ENCODE measurements at regions not wholly inside any gene's neighbourhood (a gene's known extent, or its start where the extent isn't known, plus 50 kb on each side); places are given as distances from the start of the nearest gene placed in this dataset.

DNA sequence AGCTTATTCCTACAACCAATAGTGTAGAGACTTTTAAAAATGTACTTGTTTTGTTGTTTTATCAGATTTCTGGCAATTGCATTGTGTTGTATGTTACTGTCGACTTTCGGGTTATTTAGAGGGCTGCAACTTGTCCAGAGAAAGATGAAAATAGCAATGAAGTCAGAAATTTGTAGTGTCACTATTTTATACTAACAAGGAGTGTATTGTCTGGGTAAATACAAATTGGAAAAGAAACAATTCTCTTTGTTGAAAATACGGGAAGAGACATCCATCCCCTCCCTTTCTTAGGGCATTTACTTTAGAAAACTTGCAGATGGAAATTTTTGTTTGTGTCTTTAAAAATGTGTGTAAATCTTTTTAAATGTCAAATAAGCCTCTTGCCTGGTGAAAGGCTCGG is 792.0 kb downstream of the PCDH18 start:
- DNase-seq = no peak

DNA sequence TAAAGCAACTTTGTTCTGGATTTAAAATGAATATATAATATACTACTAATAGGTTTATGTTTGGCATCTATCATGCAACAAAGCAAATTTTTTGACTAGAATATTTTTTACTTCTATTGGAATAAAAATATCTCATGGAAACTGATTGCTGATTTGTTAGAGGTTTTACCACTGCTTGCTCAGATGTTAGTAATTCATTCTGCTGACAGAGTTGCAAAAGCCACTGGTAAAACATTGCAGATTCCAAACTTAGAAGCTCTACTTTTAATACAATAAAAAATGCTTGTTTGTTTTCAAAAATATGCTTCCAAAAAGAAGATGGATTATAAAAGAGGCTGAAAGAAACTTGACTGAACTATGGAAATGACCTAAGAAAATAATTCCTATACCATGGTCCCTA is 795.2 kb downstream of the PCDH18 start:
- no peak for DNase-seq

DNA sequence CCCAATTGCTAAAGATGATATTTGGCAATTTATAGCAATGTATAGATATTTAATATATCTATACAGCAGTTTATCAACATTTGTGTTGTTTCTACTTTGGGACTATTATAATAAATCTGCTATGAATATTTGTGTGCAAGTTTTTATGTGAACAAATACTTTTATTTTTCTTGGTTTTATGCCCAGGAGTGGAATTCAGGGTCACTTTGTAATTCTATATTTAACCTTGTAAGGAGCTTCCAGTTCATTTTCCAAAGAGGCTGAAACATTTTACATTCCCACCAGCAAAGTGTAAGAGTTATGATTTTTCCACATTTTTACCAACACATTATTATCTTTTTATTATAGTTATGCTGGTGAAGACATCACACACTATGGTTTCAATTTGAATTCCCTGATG is 801.3 kb downstream of the PCDH18 start:
- no peak for DNase-seq

DNA sequence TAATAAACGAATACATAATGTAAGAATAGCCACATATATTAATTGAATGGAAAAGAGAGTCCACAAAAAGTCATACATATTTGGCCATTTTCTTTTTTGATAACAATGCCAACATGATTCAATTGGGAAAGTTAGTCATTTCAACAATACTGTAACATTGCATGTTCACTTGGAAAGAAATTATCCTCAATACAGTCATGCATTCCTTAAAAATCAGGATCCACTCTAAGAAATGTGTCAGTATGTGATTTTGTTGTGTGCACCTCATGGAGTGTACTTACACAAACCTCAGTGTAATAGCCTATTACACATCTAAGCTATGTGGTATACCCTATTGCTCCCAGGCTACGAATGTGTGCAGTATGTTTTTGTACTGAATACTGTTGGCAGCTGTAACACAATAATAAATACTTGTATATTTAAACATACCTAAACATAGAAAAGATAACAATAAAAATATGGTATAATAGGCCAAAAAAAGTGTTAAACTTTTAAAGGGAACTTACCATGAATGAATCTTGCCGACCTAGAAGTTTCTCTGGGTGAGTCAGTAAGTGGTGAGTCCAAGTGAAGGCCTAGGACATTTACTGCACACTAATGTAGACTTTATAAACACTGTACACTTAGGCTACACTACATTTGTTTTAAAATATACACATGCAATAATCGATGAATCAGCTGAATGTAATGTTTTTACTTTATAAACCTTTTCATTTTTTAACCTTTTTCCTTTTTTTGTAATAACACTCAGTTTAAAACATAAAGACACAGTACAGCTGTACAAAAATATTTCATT is 806.8 kb downstream of the PCDH18 start:
- no peak for DNase-seq

DNA sequence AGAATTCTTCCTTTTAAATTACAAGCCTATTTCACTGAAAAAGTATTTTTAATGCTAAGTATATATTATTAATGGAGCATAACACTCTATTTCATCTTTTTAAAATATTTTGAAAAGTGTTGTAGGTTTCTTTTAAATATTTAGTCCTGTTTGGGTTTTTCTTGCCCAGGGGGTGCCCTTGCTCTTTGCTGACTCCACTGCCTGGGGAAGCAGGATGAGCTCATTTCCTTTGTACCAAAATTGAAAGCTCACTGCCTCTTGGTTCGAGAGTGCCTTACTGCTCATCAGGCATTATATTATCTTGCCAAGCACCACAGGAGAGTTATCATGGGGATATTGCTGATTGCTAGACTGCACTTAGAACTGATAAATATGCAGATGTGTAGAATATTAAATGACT is 819.2 kb downstream of the PCDH18 start:
- DNase-seq = no peak

DNA sequence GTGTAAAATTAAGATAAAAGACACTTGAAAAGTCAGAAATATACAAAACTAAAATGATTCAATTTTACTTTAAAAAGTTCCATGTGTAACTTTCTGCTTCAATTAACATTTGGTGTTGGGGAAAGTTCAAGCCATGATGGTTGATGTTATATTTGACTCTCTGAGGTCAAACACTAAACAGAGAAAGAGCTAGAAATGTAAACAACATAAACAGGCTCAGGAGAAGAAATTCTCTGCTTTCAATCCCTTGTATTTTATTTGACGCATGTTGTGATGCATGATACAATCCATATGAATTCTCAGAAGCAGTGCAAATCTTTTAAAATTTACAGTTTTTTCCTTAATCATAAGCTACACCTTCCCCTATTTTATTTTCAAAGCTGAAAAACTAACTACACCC is 822.4 kb downstream of the PCDH18 start:
- DNase-seq = no peak

DNA sequence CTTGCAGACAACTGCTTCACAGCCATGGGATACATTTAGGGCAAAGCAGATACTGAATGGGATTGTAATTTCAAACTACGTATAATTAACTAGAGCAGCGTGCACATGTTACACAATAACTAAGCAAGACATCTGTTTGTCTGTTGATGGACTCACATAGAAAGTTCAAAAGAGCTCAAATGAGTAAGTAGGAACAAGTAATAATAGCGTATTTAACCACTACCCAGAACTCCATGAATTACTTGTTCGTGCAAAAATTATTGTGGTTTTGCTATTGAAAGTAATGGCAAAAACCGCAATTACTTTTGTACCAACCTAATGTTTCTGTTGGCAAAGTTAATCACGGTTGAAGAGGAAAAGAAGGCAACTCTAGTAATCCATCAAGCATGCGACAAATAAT is 825.4 kb downstream of the PCDH18 start:
- DNase-seq = no peak

DNA sequence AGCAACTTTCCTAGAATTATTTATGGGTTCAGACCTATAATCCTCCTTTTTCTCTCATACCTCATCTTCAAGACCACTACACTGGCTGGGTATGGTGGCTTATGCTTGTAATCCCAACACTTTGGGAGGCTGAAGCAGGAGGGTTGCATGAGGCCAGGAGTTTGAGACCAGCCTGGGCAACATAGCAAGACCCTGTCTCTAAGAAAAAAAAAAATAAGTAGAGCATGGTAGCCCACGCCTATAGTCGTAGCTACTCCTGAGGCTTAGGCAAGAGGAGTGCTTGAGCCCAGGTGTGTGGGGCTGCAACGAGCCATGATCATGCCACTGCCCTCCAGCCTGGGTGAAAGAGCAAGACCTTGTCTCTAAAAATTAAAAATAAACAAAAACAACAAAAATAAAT is 832.4 kb downstream of the PCDH18 start:
- DNase-seq = no peak

DNA sequence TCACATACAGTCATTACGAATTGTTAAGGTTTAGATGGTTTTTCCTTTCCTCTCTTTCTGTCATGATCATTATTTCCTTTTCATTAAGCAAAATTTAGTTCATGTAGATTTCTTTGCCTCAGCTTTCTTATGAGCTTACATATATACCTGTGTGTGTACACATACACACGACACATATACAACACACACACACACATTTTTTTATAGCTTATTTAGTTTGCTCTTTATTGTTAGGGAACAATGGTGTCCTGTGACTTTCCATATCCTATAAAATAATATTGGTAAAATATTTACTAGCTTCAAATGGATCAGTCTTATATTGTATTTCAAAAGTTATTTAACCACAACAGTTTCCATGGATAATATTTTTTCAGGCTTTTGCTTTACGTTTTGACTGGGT is 840.7 kb downstream of the PCDH18 start:
- DNase-seq = no peak

DNA sequence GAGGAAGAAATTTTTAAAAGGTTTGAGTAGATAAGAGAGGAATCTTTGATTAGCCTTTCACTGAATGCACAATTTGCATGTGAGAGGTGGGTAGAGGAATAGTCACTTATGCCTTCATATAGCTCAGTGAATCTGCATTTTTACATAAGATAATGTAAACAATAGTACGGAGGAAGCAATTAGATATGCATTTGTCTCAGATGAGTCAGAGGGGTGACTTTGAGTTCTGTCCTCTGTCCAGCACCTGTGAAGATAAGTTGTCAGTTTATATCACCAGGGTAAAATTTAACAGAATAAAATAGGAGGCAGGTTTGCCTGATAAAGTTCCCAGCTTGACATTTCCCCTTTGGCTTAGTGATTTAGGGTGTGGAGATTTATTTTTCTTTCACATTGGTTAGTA is 841.9 kb downstream of the PCDH18 start:
- no peak for DNase-seq

DNA sequence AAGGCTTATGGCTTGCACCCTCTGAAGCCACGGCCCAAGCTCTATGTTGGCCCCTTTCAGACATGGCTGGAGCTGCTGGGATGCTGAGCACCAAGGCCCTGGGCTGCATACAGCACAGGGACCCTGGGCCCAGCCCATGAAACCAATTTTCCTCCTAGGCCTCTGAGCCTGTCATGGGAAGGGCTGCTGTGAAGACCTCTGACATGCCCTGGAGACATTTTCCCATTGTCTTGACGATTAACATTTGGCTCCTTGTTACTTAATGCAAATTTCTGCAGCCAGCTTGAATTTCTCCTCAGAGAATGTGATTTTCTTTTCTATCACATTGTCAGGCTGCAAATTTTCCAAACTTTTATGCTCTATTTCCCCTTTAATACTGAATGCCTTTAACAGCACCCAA is 844.7 kb downstream of the PCDH18 start:
- DNase-seq = no peak

DNA sequence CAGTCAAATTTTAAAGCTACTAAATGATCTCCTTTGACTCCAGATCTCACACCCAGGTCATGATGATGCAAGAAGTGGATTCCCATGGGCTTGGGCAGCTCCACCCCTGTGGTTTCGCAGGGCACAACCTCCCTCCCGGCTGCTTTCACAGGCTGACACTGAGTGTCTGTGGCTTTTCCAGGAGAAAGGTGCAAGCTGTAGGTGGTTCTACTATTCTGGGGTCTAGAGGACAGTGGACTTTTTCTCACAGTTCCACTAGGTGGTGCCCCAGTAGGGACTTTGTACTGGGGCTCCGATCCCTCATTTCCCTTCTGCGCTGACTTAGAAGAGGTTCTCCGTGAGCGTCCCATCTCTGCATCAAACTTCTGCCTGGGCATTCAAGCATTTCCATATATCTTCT is 845.2 kb downstream of the PCDH18 start:
- peak; percentile 7 to 18 for DNase-seq

DNA sequence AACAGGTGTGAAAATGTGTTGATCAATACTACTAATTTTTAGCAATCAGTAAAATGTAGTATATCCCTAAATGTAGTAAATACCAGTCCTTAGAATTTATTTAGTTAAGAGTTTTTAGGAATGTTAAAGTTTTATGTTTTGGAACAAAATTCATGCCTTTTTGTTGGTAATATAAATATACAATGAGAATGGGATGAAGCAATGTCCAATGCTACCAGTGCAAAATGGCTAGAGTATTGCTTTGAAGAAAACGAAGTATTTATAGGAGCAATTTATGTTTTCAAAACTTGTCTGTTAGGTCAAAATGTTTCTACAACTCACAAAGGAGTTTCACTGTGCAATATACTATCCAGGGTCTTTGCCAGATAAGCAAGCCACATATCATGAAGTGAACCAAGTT is 851.5 kb downstream of the PCDH18 start:
- DNase-seq = no peak

DNA sequence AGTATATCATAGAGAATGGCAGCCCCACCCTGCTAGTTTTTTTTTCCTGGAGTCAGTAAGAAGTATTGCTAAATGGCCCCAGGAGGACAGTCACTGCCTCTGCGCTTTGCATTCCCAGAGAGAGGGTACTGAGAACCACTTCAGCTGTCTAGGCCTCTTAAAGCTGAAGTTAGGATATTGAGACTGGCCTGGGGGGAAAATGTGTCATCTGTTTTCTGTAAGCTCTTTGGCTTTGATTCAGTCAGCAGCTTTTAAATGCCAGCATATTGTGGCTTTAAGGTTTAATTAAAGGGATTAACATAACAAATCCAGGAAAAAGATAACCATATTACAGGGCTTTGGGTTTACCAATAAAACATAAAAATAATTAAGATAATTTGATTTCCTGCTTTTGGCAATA is 852.0 kb downstream of the PCDH18 start:
- no peak for DNase-seq

DNA sequence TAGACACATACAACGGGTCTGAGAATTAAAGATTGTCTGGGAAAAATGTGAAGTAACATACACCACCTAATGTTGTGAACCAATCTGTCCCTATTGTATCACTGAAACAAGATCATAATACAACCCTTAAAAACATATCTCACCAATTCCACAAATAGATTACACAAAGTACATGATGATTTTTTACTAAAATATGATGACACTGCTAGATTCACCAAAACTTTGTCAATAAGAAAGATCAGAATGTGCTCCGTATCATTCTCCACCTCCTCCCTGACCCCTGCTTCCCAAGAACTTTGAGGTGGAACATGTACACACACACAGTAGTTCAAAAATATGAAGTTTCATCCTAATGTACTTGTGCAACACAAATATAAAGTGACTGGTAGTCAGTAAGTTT is 862.0 kb downstream of the PCDH18 start:
- DNase-seq = no peak

DNA sequence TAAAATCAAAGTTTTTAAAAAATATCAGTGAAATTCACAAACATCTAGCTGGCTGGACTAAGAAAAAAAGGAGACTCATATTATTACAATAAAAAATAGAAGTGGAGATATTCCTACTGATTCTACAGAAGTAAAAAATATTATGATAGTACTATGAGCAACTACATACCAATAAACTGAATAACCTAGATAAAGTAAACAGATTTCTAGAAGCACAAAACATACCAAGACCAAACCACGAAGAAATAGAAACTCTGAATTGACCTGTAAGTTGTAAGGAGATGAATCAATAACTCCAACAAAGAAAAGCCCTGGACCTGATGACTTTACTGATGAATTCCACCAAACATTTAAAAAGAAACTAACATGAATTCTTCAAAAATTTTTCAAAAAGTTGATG is 867.3 kb downstream of the PCDH18 start:
- DNase-seq = no peak

DNA sequence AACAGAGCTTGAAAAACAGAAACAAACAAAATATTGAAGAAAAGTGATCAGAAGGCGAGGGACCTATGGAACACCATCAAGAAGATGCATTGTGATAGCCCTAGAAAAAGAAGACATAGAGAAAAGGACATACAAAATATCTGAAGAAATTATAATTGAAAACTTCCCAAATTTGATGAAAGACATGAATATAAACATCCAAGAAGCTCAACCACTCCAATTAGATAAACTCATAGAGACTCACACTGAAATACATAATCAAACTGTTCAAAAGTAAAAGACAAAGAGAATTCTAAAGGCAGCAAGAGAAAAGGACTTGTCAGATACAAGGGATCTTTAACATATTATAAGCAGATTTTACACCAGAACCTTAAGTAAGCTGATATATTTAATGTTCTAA is 869.8 kb downstream of the PCDH18 start:
- DNase-seq = no peak

DNA sequence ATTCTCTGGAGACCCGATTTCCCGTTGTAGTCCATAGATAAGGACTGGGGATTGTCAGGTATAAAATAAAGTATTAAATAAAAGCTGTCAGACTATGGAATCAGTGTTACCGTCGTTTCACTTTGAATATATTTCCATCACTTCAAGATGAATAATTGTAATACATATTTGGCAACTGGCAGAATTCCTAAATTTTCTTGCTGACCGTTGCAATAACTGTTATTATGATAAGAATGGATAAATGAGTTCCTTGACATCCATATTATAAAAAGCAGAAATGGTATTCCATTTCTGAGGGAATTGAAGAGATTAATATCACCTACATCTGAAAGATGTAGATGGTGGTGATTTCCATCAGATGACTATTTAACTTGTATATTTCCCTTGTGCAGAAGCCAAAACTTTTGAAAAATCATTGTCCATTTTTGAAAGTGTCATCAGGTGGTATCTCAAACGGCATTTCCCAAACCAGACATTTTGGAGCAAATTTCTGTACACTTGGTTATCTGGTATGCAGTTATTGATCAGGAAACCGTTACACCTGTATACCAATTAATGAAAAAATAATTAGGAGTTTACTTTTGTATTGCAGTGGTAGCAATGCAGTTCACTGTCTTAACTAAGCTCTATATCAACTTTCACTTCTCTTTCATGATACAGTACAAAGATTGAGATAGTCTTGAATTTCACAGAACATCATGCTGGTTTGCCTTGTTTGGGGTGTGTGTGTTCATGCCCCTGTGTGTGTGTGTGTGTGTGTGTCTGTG is 878.5 kb downstream of the PCDH18 start:
- DNase-seq = no peak

DNA sequence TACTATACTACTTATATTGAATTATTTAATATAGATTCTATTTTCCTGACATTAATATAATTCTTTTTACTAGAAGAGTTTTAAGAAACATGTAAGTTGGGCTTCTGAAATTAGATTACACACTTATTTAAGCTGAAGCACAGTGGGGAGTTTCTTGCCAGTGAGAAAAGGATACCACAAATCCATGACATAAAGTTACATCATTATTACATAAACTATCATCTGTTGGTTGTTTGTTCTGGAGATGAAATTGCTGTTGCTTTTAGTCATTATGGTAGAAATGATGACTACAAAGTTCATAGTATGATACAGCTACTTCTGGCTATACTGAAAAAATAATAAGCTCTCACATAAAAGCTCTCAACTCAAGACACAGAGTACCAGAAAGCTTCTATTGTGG is 880.4 kb downstream of the PCDH18 start:
- DNase-seq = no peak

DNA sequence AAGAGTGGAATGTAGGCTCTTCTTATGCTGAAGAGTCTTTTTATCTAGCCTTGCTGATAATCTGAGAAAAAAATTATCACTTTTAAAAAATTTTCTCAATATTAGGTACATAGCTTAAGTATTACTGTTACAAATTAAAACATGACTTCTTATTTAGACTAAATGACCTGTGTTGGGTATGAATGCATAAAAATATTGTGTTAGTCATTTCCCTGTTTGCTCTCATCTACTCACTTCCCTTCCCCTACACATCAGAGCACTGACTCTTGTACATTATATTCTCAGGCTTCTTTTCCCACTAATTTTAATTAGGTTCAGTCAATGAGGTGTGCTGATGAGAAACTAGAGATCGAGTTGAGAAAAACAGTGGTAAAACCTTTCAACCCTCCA is 881.0 kb downstream of the PCDH18 start:
- no peak for DNase-seq

DNA sequence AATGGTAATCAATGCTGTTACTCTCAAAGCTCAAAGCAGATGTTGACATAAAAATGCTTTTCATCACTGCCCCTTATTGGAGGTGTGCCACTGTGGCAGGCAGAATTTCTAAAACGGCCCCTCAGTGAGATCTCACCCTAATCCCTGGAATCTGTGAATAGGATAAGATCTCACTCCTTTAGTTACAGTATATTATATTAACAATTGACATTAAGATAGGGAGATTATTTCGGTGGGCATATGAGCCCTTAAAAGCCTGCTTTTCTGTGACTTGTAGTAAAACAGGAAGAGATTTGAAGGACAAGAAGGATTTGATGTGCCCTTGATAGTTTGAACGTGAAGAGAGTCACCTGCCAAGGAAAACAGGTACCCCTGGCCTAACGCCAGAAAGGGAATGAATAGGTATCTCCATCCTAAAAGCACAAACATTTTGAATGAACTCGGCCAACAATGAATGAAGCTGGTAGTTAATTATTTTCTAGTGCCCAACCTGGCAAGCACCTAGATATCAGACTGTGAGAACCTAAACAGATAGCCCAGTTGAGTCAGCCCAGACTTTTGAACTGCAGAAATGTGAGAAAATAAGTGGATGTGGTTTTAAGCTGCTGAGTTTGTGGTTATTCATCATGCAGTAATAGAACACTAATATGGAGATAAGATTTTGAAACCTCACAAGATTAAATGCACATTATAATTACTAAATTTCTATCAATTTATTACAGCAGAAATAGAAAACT is 881.6 kb downstream of the PCDH18 start:
- DNase-seq = no peak

DNA sequence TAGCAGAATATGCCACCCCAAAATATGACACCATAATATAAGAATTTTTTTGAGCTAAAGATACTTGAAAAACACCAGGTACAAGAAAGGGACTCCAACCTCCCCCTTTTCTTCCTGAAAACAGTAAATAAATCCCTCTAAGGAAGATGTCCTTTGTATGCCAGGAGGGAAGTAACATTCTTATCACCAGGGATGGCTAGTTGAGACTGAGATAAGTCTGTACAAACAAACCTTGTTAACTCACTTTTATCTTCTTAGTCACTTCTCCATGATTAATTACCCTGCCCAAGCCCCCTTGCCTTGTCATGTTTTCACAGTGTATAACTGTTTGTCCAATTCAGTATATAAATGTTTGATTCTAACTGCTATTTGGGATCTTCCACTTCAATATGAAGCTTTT is 888.0 kb downstream of the PCDH18 start:
- no peak for DNase-seq

DNA sequence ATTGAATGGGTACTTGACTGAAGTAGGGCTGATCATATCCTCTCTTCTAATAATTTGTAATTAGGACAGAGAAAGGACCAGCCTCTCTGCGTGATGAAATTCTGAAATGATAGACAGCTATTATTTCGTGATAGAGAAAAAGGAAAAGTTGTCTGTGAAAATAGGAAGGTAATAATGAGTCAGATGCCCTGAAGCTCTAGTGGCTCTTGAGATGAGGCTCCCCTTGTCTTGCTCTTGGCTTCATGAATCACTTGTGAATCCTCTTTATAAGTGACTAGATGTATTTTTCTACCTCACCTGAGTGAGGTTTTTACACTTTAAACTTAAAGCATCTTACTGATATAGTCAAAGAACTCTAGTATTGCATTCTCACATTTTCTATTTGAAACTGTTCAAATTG is 888.9 kb downstream of the PCDH18 start:
- no peak for DNase-seq
